Heart right ventricle (tissue), 16 donors: ENCODE measurements at regions not wholly inside any gene's neighbourhood (a gene's known extent, or its start where the extent isn't known, plus 50 kb on each side); places are given as distances from the start of the nearest gene placed in this dataset.

ENCODE experiments used
- ATAC-seq, 8 donors: fragments of 200-7000 bp; cut with Tn5 transposase; one replicate each; pipeline ENCODE4 v1.9.1; 2020; ENCODE audit warnings: mild to moderate bottlenecking in 8 of 8, moderate library complexity in 8 of 8, moderate number of reproducible peaks in 1 of 8
- DNase-seq, 2 donors: peaks; one replicate each; pipeline ENCODE4 v3.0.0-alpha.2; 2020
- H3K27ac ChIP-seq, 10 donors: fragments of 200-600 bp; sonication (generic) in 2 of 10; one replicate each; pipeline versions ENCODE4 v1.5.0 to v1.8.0; 2020 to 2022; ENCODE audit warnings: mild to moderate bottlenecking in 3 of 10
- H3K27me3 ChIP-seq, 7 donors: fragments of 200-600 bp; one replicate each; pipeline ENCODE4 v1.8.0; 2021 to 2022; ENCODE audit warnings: mild to moderate bottlenecking in 2 of 7
- H3K36me3 ChIP-seq, 9 donors: fragments of 200-600 bp; sonication (generic) in 1 of 9; one replicate each; pipeline versions ENCODE4 v1.5.0 to v1.8.0; 2020 to 2022; ENCODE audit warnings: mild to moderate bottlenecking in 2 of 9
- H3K4me1 ChIP-seq, 9 donors: fragments of 200-600 bp; sonication (generic) in 1 of 9; one replicate each; pipeline versions ENCODE4 v1.5.0 to v1.8.0; 2020 to 2022; ENCODE audit warnings: mild to moderate bottlenecking in 4 of 9
- H3K4me3 ChIP-seq, 10 donors: fragments of 200-600 bp; sonication (generic) in 2 of 10; one replicate each; pipeline versions ENCODE4 v1.5.0 to v1.8.0; 2020 to 2022; ENCODE audit warnings: mild to moderate bottlenecking in 7 of 10, moderate library complexity in 2 of 10
- H3K9me3 ChIP-seq, 11 donors: fragments of 200-600 bp in 10 of 11; sonication (generic) in 2 of 11; one replicate each; pipeline versions ENCODE4 v1.5.0 to v1.8.0; 2013 to 2022; ENCODE audit warnings: mild to moderate bottlenecking in 2 of 11, control low read depth in 1 of 11, moderate library complexity in 1 of 11
- CTCF ChIP-seq, 9 donors: fragments of 200-600 bp; sonication (generic) in 2 of 9; IDR thresholded peaks; one replicate each; pipeline versions ENCODE4 v1.5.0 to v1.8.0; 2021 to 2022; ENCODE audit warnings: antibody characterized with exemption in 9 of 9, mild to moderate bottlenecking in 5 of 9, moderate library complexity in 1 of 9
- whole genome bisulfite sequencing, 2 donors: extraction: QIAGEN DNeasy Blood & Tissue Kit; methylation state at CpG; one replicate each; pipeline ENCODE4 v1.1.7; 2013; ENCODE audit warnings: inconsistent platforms in 1 of 2; 5-methylcytosine and 5-hydroxymethylcytosine counted together
- intact Hi-C, 10 donors: fragments of 100-400 bp; cut with DNase I; formaldehyde crosslinking; loops; one replicate each; pipeline versions ENCODE4 v1.11.1 to v1.14.2; 2022
- donor health status: Arrhythmogenic right ventricular cardiomyopathy.
- donor health status: ischemic (EF 13 %, LVEDD 7.1; RV severe dilation, severe dysfunction).
- donor health status: healthy with polysubstance abuse.
- donor health status: DM: no; HTN: yes; CAD: no.
- donor health status: DM: no; HTN: no; CAD: no.
- donor health status: ischemic (EF 25% LVEDD 6.9; RV normal size, moderate dysfunction).
- donor health status: ischemic (EF 25% LVEDD 5.7; RV mildly dilated, moderate dysfunction).
- donor health status: healthy.
- donor health status: DM: yes; HTN: yes; CAD: no.
- donor health status: Ischemic cardiomyopathy.
- donor health status: ischemic (EF 35%, LVEDD 5.7; RV mildly dilated, moderate dysfunction).
- donor health status: nonischemic (EF 11% LVEDD 7.7; RV severe dilation, severe dysfunction).
- donor health status: DM: yes; HTN: yes; CAD: no.
- donor health status: PGD.
- donor health status: ischemic (EF 29% LVEDD 5.4; RV normal size, mild dysfunction).
- donor health status: nonischemic (EF 23%, LVEDD 6.1; RV moderate dilation, normal function).

GRCh38 chr11:42571131-42571877 is 740.5 kb upstream of the API5 start:
- 63 to 80% methylated on average over 12 of the region's 12 CpGs for WGBS, 2 donors
- Histone ChIP-seq H3K4me3 (no peak overlapping the region), H3K9me3 (peaks cover 0 to 28% (median 7%) of the 10 kb centered on the region in 11 donors), H3K27ac (no peak overlapping the region), H3K4me1 (no peaks in the 10 kb centered on the region), H3K36me3 (no peaks in the 10 kb centered on the region), H3K27me3 (no peaks in the 10 kb centered on the region)
- TF ChIP-seq CTCF (IDR thresholded peaks at IDR 0.05): no peak
- DNase-seq: no peak
- ATAC-seq: no peak
- intact Hi-C loops: no loop called here

GRCh38 chr11:42571878-42572610 is 739.8 kb upstream of the API5 start:
- no peaks in the 10 kb centered on the region for H3K27me3 ChIP-seq
- H3K36me3 ChIP-seq: no peaks in the 10 kb centered on the region
- no peak for TF ChIP-seq CTCF (IDR thresholded peaks at IDR 0.05)
- intact Hi-C loops: no loop called here
- no peak overlapping the region for H3K4me3 ChIP-seq
- no peaks in the 10 kb centered on the region for H3K4me1 ChIP-seq
- no peak overlapping the region for H3K27ac ChIP-seq
- H3K9me3 ChIP-seq: peaks cover 0 to 21% (median 0%) of the 10 kb centered on the region in 11 donors
- WGBS, 2 donors: 77 to 86% methylated on average over 5 of the region's 5 CpGs
- ATAC-seq: no peak
- no peak for DNase-seq

- intact Hi-C loops: no loop called here
- WGBS, 2 donors: 60 to 69% methylated on average over 3 of the region's 3 CpGs
- no peaks in the 10 kb centered on the region for H3K4me1 ChIP-seq
- peaks cover 0 to 12% (median 0%) of the 10 kb centered on the region in 11 donors for H3K9me3 ChIP-seq
- no peaks in the 10 kb centered on the region for H3K27me3 ChIP-seq
- no peaks in the 10 kb centered on the region for H3K36me3 ChIP-seq
- DNase-seq (no peak), ATAC-seq (no peak)
- no peak overlapping the region for H3K27ac ChIP-seq
- no peak overlapping the region for H3K4me3 ChIP-seq
- no peak for TF ChIP-seq CTCF (IDR thresholded peaks at IDR 0.05)
Measured at GRCh38 chr11:42576318-42576717, 735.5 kb upstream of the API5 start.

GRCh38 chr11:42589286-42589685 is 722.5 kb upstream of the API5 start:
- no peaks in the 10 kb centered on the region for H3K4me1 ChIP-seq
- H3K27ac ChIP-seq: no peak overlapping the region
- no peak for TF ChIP-seq CTCF (IDR thresholded peaks at IDR 0.05)
- WGBS, 2 donors: 63 to 69% methylated on average over 2 of the region's 2 CpGs
- no peak for DNase-seq
- no peak for ATAC-seq
- intact Hi-C loops: no loop called here
- H3K27me3 ChIP-seq: no peaks in the 10 kb centered on the region
- H3K36me3 ChIP-seq: no peaks in the 10 kb centered on the region
- H3K4me3 ChIP-seq: no peak overlapping the region
- H3K9me3 ChIP-seq: no peaks in the 10 kb centered on the region
